Urinary bladder (tissue), 3 donors: ENCODE measurements at regions not wholly inside any gene's neighbourhood (a gene's known extent, or its start where the extent isn't known, plus 50 kb on each side); places are given as distances from the start of the nearest gene placed in this dataset.

Experiments
- DNase-seq: peaks from one replicate; pipeline ENCODE4 v3.0.0-alpha.2; 2015; ENCODE audit errors: extremely low spot score
- H3K27ac ChIP-seq: one replicate; pipeline ENCODE4 v1.5.1; 2013; ENCODE audit warnings: low read depth, mild to moderate bottlenecking, moderate library complexity
- H3K36me3 ChIP-seq: one replicate; pipeline ENCODE4 v1.6.1; 2013; ENCODE audit warnings: mild to moderate bottlenecking, moderate library complexity; ENCODE audit not compliant: insufficient read depth
- H3K4me1 ChIP-seq: one replicate; pipeline ENCODE4 v1.6.1; 2013; ENCODE audit warnings: mild to moderate bottlenecking, moderate library complexity; ENCODE audit not compliant: insufficient read depth
- H3K4me3 ChIP-seq: one replicate; pipeline ENCODE4 v1.5.1; 2013; ENCODE audit warnings: low read depth, low read length
- whole genome bisulfite sequencing: extraction: QIAGEN DNeasy Blood & Tissue Kit; methylation state at CpG from one replicate; pipeline ENCODE4 v1.1.7; 2013; 5-methylcytosine and 5-hydroxymethylcytosine counted together
- donor health status: healthy with polysubstance abuse.
- donor health status: healthy.

DNA sequence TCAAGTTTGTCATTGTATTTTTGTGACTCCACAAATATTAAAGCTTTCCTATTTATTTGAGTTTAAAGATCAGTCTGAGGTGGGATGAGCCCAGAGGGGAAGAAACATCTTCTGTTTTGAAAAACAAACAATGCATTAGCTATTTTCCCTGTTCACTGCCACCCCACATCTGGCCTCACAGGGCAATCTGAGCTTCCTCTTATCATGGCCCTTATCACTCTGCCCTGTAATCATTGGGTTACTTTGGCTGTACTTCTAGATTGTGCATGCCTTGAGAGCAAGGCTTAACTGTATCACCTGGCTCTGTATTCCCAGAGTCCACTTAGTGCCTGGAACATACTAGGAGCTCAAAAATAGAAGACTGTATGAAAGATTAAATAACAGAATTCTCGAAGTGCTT, 241.6 kb upstream of the NT5C1B start:
- WGBS: 85% methylated on average over 1 of the region's 1 CpG
- Histone ChIP-seq H3K36me3 (no peaks in the 10 kb centered on the region), H3K4me3 (no peak overlapping the region), H3K27ac (no peak overlapping the region), H3K4me1 (no peaks in the 10 kb centered on the region)
- no peak for DNase-seq

DNA sequence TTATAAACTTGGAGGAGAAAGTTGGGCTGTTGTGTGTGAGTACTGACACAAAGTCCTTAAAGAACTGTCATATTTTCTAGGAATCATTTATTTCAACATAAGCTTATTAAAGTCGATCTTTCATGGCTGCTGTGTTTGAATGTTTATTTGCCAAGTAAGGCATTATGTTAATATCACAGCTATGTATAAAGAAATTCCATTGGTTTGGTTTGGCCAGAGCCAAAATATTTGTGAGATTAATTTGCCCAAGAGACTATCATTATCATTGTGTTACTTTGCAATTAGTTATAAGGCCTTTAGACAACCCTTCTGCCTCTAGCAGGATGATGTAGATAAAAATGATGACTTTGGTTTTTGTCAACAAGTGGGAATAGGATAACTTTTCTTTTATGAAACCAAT, 240.6 kb upstream of the NT5C1B start:
- Histone ChIP-seq H3K4me3 (no peak overlapping the region), H3K36me3 (no peaks in the 10 kb centered on the region), H3K4me1 (no peaks in the 10 kb centered on the region), H3K27ac (no peak overlapping the region)
- no peak for DNase-seq
- 26% methylated on average over 1 of the region's 1 CpG for WGBS

DNA sequence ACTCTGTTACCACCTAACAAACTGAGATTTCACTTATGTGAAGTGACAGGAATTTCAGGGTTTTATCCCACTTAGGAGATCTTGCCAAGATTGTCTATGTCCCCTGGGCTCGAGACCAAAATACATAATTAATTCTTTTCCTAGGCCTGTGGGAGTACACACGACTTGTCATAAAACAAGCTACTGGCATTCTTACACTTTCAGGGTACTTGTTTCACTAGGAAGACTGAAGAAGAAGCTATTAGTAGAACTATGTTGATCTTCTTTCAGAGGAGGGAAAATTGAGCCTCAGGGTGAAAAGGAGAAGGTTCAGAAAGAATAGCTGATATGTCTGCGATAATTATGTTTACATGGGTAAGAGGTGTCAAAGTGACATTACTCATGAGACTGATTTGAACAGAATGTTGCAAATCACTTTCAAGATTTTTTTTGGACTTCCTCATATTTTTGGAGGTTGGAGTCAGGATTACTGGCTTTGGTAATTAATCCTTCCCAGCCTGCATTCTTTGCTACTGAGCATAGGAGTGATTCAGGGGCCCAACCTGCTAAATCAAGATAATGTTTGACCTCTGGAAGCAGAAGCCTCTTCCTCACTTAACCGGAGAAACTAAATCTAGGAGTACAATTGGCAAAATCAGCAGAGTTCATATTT, 240.0 kb upstream of the NT5C1B start:
- H3K4me3 ChIP-seq: no peak overlapping the region
- no peaks in the 10 kb centered on the region for H3K36me3 ChIP-seq
- H3K4me1 ChIP-seq: no peaks in the 10 kb centered on the region
- 38% methylated on average over 4 of the region's 4 CpGs for WGBS
- DNase-seq: no peak
- no peak overlapping the region for H3K27ac ChIP-seq

DNA sequence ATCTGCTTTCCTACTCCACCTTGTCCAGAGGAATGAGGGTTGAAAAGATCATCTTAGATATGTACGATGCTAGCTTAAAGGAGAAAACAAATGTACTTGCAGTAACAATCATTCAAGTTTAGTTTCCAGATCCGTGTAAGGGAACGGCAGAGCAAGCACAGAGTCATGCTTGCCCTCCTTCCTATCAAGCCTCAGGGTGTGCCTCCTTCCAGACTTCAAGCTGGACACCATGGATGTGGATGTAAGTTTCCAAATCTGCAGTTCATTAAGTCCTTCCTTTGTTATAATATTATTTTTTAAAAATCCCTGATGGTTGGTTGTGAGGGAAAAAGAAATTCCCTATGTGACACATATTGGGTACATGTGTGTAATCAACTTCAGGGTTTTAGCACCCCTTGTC, 238.9 kb upstream of the NT5C1B start:
- Histone ChIP-seq H3K4me1 (no peaks in the 10 kb centered on the region), H3K4me3 (no peak overlapping the region), H3K36me3 (no peaks in the 10 kb centered on the region), H3K27ac (no peak overlapping the region)
- 81% methylated on average over 3 of the region's 3 CpGs for WGBS
- no peak for DNase-seq

- H3K36me3 ChIP-seq: no peaks in the 10 kb centered on the region
- H3K27ac ChIP-seq: no peak overlapping the region
- no peak overlapping the region for H3K4me3 ChIP-seq
- 49% methylated on average over 7 of the region's 7 CpGs for WGBS
- no peaks in the 10 kb centered on the region for H3K4me1 ChIP-seq
- DNase-seq: no peak
Observed at GRCh38 chr2:18825838-18826237, 236.5 kb upstream of the NT5C1B start.

DNA sequence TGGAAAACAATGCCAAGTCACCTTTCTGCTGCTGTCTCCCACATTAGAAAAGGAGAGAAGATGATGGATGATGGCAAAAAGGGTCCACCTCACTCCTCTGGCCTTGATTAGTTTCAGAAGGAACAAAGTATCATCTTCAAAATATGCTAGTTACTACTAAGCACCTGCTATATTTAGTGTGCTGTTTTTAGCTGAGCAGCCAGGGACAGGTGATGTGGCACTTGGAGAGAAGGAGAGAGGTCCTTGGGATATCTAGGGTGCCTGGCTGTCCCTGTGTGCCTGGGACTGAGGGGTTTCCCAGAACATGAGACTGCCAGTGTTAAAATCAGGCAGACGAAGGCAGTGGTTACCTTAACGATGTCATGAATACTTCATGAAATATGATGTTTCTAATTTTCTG, 235.5 kb upstream of the NT5C1B start:
- Histone ChIP-seq H3K36me3 (no peaks in the 10 kb centered on the region), H3K4me3 (no peak overlapping the region), H3K27ac (no peak overlapping the region), H3K4me1 (no peaks in the 10 kb centered on the region)
- 95% methylated on average over 2 of the region's 2 CpGs for WGBS
- no peak for DNase-seq

GRCh38 chr2:18824325-18824790, 235.0 kb upstream of the NT5C1B start:
- H3K4me3 ChIP-seq: no peak overlapping the region
- no peaks in the 10 kb centered on the region for H3K4me1 ChIP-seq
- no peaks in the 10 kb centered on the region for H3K36me3 ChIP-seq
- DNase-seq: no peak
- no peak overlapping the region for H3K27ac ChIP-seq
- WGBS: 90% methylated on average over 2 of the region's 2 CpGs

GRCh38 chr2:18821431-18821830, 232.1 kb upstream of the NT5C1B start:
- 96% methylated on average over 1 of the region's 1 CpG for WGBS
- DNase-seq: no peak
- Histone ChIP-seq H3K4me3 (no peak overlapping the region), H3K36me3 (no peaks in the 10 kb centered on the region), H3K27ac (no peak overlapping the region), H3K4me1 (no peaks in the 10 kb centered on the region)

DNA sequence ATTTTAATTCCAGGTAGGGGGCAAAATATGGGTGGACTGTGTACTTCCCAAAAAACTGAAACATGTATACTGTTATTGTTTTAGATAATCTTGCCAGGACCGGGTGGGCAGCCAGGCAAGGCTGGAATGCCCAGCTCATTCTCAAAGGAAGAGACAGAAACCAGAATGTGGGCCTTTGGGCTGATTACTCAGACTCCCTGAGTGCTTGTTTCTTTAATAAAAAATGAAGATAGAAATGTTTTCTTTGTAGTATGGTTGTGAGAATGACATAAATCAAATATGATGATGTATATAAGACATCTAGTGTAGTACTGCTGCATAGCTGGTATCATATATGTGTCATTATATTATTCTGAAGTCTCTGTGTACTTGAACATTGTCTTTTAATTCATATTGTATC, 231.6 kb upstream of the NT5C1B start:
- Histone ChIP-seq H3K4me1 (no peaks in the 10 kb centered on the region), H3K27ac (no peak overlapping the region), H3K4me3 (no peak overlapping the region), H3K36me3 (no peaks in the 10 kb centered on the region)
- DNase-seq: no peak
- WGBS: 53% methylated on average over 1 of the region's 1 CpG

GRCh38 chr2:18819566-18819965, 230.2 kb upstream of the NT5C1B start:
- Histone ChIP-seq H3K4me3 (no peak overlapping the region), H3K4me1 (no peaks in the 10 kb centered on the region), H3K27ac (no peak overlapping the region), H3K36me3 (no peaks in the 10 kb centered on the region)
- WGBS: 94% methylated on average over 2 of the region's 2 CpGs
- no peak for DNase-seq

DNA sequence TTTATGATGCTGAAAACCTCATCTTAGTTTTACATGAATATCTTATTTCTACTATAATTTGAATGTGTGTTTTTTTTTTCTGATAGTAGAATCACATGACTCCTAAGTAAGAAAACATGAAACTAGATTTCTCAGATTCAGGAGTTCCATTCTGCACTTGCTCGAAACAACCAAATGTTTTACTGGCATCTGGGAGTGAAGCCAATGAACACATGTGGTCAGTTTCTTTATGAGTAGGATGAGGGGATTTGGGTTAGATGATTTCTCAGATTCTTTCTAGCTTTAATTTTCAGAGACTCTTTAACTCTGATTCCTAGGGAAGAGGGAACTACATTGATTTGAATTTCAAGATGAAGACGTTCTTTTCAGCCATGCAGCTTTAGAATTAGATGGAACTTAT, 225.0 kb upstream of the NT5C1B start:
- no peaks in the 10 kb centered on the region for H3K4me1 ChIP-seq
- H3K4me3 ChIP-seq: no peak overlapping the region
- no peak for DNase-seq

GRCh38 chr2:18804536-18804935, 215.2 kb upstream of the NT5C1B start:
- H3K27ac ChIP-seq: no peak overlapping the region
- H3K4me1 ChIP-seq: no peaks in the 10 kb centered on the region
- H3K4me3 ChIP-seq: no peak overlapping the region
- no peak for DNase-seq
- 79% methylated on average over 1 of the region's 1 CpG for WGBS
- H3K36me3 ChIP-seq: no peaks in the 10 kb centered on the region

More for the DNA sequence above, 225.0 kb upstream of the NT5C1B start:
- no peak overlapping the region for H3K27ac ChIP-seq
- H3K36me3 ChIP-seq: no peaks in the 10 kb centered on the region
- 59% methylated on average over 2 of the region's 2 CpGs for WGBS

DNA sequence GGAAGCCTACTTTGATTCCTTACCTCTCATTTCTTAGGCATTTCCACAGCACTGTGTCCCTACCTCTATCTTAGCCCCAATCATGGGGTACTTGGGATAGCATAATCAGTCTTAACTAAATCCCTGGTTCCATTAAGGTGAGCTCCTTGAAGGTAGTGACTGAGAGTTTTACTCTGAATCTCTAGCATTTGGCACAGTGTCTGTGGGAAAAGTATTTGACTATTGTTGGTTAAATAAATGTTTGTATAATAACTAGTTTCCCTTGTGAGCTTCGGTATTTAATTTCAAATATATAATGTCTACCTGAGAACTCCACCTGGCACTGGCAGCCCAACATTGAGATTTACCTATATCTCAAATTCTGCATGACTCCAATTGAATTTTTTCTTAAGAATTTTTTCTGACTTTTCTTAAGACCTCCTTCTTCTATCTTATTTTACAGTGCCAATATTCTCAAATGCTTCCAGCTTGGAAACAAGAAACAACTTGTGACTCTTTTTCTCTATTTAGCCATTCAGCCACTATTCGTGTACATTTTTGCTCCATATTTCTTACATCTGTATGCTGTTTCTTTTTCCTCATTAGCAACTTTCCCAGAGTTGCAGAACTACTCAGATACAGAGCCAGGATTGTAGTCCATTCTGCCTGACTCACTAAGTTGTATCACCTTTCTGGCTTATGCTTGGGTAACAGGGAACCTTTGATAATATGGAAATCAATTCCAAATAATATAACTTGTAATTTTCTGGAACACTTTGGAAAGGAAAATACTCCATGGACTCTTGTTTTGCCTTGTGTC, 214.0 kb upstream of the NT5C1B start:
- H3K27ac ChIP-seq: no peak overlapping the region
- DNase-seq: no peak
- WGBS: 77% methylated on average over 2 of the region's 2 CpGs
- no peak overlapping the region for H3K4me3 ChIP-seq
- H3K36me3 ChIP-seq: no peaks in the 10 kb centered on the region
- H3K4me1 ChIP-seq: no peaks in the 10 kb centered on the region

- no peaks in the 10 kb centered on the region for H3K36me3 ChIP-seq
- WGBS: 67% methylated on average over 6 of the region's 6 CpGs
- no peak overlapping the region for H3K27ac ChIP-seq
- H3K4me1 ChIP-seq: peaks cover 2% of the 10 kb centered on the region
- no peak for DNase-seq
- H3K4me3 ChIP-seq: no peak overlapping the region
Observed at GRCh38 chr2:18800240-18800971, 211.0 kb upstream of the NT5C1B start.
